ENCODE measurements at regions not wholly inside any gene's neighbourhood (a gene's known extent, or its start where the extent isn't known, plus 50 kb on each side); places are given as distances from the start of the nearest gene placed in this dataset.

- ChIA-PET POLR2A (no interaction called here), CTCF (ENCODE audit: low intra/inter-chr PET ratio, low total read pairs) (no interaction called here)
- H4K20me1 ChIP-seq (ENCODE audit: insufficient read depth, low read length): no peaks in the 10 kb centered on the region
- no peak for DNase-seq (ENCODE audit: low spot score)
- no peak overlapping the region for H3K9ac ChIP-seq (ENCODE audit: insufficient read depth, low read depth, low read length)
- no peaks in the 10 kb centered on the region for H3K79me2 ChIP-seq (ENCODE audit: insufficient read depth, low read length)
- H3K36me3 ChIP-seq (replicated peaks in 1 of 2; ENCODE audit: control insufficient read depth in 1 of 2, insufficient read depth in 2 of 2, low read length in 2 of 2): no peaks in the 10 kb centered on the region
- no peaks in the 10 kb centered on the region; a peak in 2 of 5 replicates for H3K27me3 ChIP-seq (ENCODE audit: control insufficient read depth in 1 of 2, insufficient read depth in 2 of 2, low read length in 2 of 2)
- no peak overlapping the region for H3K27ac ChIP-seq (ENCODE audit: extremely low read length, insufficient read depth, low read length)
- no peak for FAIRE-seq
- no peak for ATAC-seq
- H3K4me3 ChIP-seq (replicated peaks in 1 of 3; ENCODE audit: insufficient read depth in 1 of 3, low read depth in 2 of 3, low read length in 3 of 3): no peak overlapping the region
- H3K4me2 ChIP-seq (ENCODE audit: low read depth, low read length): no peak overlapping the region
- no peaks in the 10 kb centered on the region for H3K9me3 ChIP-seq (ENCODE audit: low read length)
- intact Hi-C loops (cut with micrococcal nuclease; ENCODE audit: unreplicated experiment): no loop called here
- in situ Hi-C loops (cut with HindIII; ENCODE audit: extremely low pct_ligation_motif_present, low pct_unique_long_range_greater_than_20kb): no loop called here
- no peaks in the 10 kb centered on the region for H3K4me1 ChIP-seq (ENCODE audit: insufficient read depth, low read length)
- 6% methylated on average over 4 of the region's 4 CpGs for WGBS (ENCODE audit: low lambda C conversion rate)
- H2AFZ ChIP-seq (ENCODE audit: low read length): no peak overlapping the region
- TF ChIP-seq PRPF4 (IDR thresholded peaks at IDR 0.05; ENCODE audit: low read depth, low read length, poor library complexity, severe bottlenecking) (no peak), TOPORS (CRISPR knock-in tag; IDR thresholded peaks at IDR 0.05) (no peak), SIN3B (IDR thresholded peaks at IDR 0.05; ENCODE audit: low read length) (no peak), CTCF (CRISPR knock-in tag; IDR thresholded peaks at IDR 0.05) (no peak), KLF16 (CRISPR knock-in tag; IDR thresholded peaks at IDR 0.05) (no peak), NFIC (IDR thresholded peaks at IDR 0.05; ENCODE audit: low read length) (no peak), TOE1 (CRISPR knock-in tag; IDR thresholded peaks at IDR 0.05) (no peak), THAP11 (CRISPR knock-in tag; IDR thresholded peaks at IDR 0.05) (no peak), ZNF549 (CRISPR knock-in tag; IDR thresholded peaks at IDR 0.05) (no peak), E2F2 (CRISPR knock-in tag; IDR thresholded peaks at IDR 0.05; ENCODE audit: borderline replicate concordance) (no peak)
- no TSS peak for BruUV-seq (replicated peaks)
These were observed 203.6 kb downstream of the TRIM29 start for GRCh38 chr11:119934267-119934666.

All from HepG2 (cell line).